GM23338 (cell line): ENCODE measurements at regions not wholly inside any gene's neighbourhood (a gene's known extent, or its start where the extent isn't known, plus 50 kb on each side); places are given as distances from the start of the nearest gene placed in this dataset.
A peak's percentile ranks its signal among the peaks of the same experiment; 100 is the strongest.

Experiments
- ATAC-seq: fragments of 200-7000 bp; cut with Tn5 transposase; 3 replicates; pipeline ENCODE4 v1.9.1; 2020
- DNase-seq: peaks from one replicate; pipeline ENCODE4 v3.0.0-alpha.2; 2015; ENCODE audit warnings: low spot score
- H2AFZ ChIP-seq: fragments of 200-600 bp; sonication (generic); 2 replicates; pipeline ENCODE4 v1.8.0; 2016; ENCODE audit warnings: antibody characterized with exemption, mild to moderate bottlenecking, moderate library complexity
- H3F3A ChIP-seq: fragments of 200-600 bp; sonication (generic); replicated peaks from 2 replicates; pipeline ENCODE4 v1.8.0; 2017; ENCODE audit warnings: antibody characterized with exemption, mixed run types, low read depth
- H3K27ac ChIP-seq: fragments of 200-600 bp; sonication (generic); 2 replicates; pipeline ENCODE4 v1.6.1; 2016; ENCODE audit warnings: low read depth
- H3K27me3 ChIP-seq: fragments of 200-600 bp; sonication (generic); 2 replicates; pipeline ENCODE4 v1.8.0; 2016; ENCODE audit warnings: mild to moderate bottlenecking, mixed run types, moderate library complexity; ENCODE audit not compliant: insufficient read depth
- H3K36me3 ChIP-seq: fragments of 200-600 bp; sonication (generic); 2 replicates; pipeline ENCODE4 v1.8.0; 2016; ENCODE audit warnings: mild to moderate bottlenecking; ENCODE audit not compliant: insufficient read depth
- H3K4me1 ChIP-seq: fragments of 200-600 bp; sonication (generic); 2 replicates; pipeline ENCODE4 v1.8.0; 2016; ENCODE audit warnings: mild to moderate bottlenecking, moderate library complexity; ENCODE audit not compliant: insufficient read depth
- H3K4me2 ChIP-seq: fragments of 200-600 bp; sonication (generic); 2 replicates; pipeline ENCODE4 v1.7.1; 2017; ENCODE audit warnings: mixed run types
- H3K4me3 ChIP-seq: fragments of 200-600 bp; sonication (generic); 2 replicates; pipeline ENCODE4 v1.6.1; 2016; ENCODE audit warnings: mixed run types
- H3K79me2 ChIP-seq: fragments of 200-600 bp; sonication (generic); replicated peaks from 2 replicates; pipeline ENCODE4 v1.8.0; 2017; ENCODE audit warnings: mild to moderate bottlenecking; ENCODE audit not compliant: insufficient read depth
- H3K9me2 ChIP-seq: fragments of 200-600 bp; sonication (generic); 2 replicates; pipeline ENCODE4 v1.8.0; 2017; ENCODE audit not compliant: insufficient read depth
- H4K20me1 ChIP-seq: fragments of 200-600 bp; sonication (generic); replicated peaks from 2 replicates; pipeline ENCODE4 v1.8.0; 2017; ENCODE audit warnings: mild to moderate bottlenecking; ENCODE audit not compliant: insufficient read depth
- H3K27ac Mint-ChIP-seq: 2 replicates; pipeline ENCODE4 v1.8.0; 2020; ENCODE audit warnings: inconsistent platforms, mild to moderate bottlenecking, moderate library complexity, mixed read lengths
- H3K27me3 Mint-ChIP-seq: 3 replicates; pipeline ENCODE4 v1.8.0; 2022; ENCODE audit warnings: low read depth, mild to moderate bottlenecking, moderate library complexity, mixed read lengths, inconsistent platforms; ENCODE audit not compliant: insufficient read depth, poor library complexity
- H3K36me3 Mint-ChIP-seq: 3 replicates; pipeline ENCODE4 v1.8.0; 2021; ENCODE audit warnings: low read depth, mild to moderate bottlenecking, inconsistent platforms, moderate library complexity, mixed read lengths
- H3K4me1 Mint-ChIP-seq: 3 replicates; pipeline ENCODE4 v1.8.0; 2020; ENCODE audit warnings: mild to moderate bottlenecking, inconsistent platforms, mixed read lengths
- H3K4me3 Mint-ChIP-seq: 3 replicates; pipeline ENCODE4 v1.8.0; 2021; ENCODE audit warnings: moderate library complexity, mild to moderate bottlenecking, inconsistent platforms, mixed read lengths
- H3K9me3 Mint-ChIP-seq: 3 replicates; pipeline ENCODE4 v1.8.0; 2020; ENCODE audit warnings: moderate library complexity, mild to moderate bottlenecking, inconsistent platforms, mixed read lengths
- CREB1 ChIP-seq: fragments of 250-450 bp; sonication (Bioruptor Pico); IDR thresholded peaks from 2 replicates; pipeline ENCODE4 v1.5.0; 2020; ENCODE audit warnings: low read depth, mild to moderate bottlenecking, moderate library complexity
- EZH2 ChIP-seq: fragments of 200-600 bp; sonication (generic); IDR thresholded peaks from one replicate; pipeline ENCODE4 v1.8.0; 2017; ENCODE audit warnings: antibody characterized with exemption, mild to moderate bottlenecking, low read depth; ENCODE audit not compliant: unreplicated experiment
- EZH2phosphoT487 ChIP-seq: fragments of 200-600 bp; sonication (generic); IDR thresholded peaks from one replicate; pipeline ENCODE4 v1.8.1; 2018; ENCODE audit warnings: antibody characterized with exemption; ENCODE audit not compliant: unreplicated experiment
- NANOG ChIP-seq: IDR thresholded peaks from 2 replicates; pipeline ENCODE4 v1.6.1; 2016; ENCODE audit warnings: antibody characterized with exemption, borderline replicate concordance
- POLR2AphosphoS5 ChIP-seq: IDR thresholded peaks from 2 replicates; pipeline ENCODE4 v1.6.1; 2016; ENCODE audit warnings: antibody characterized with exemption, low read depth
- STAT1 ChIP-seq: IDR thresholded peaks from one replicate; pipeline ENCODE4 v1.6.1; 2016; ENCODE audit warnings: antibody characterized with exemption; ENCODE audit not compliant: unreplicated experiment
- ZNF114 ChIP-seq: fragments of 250-450 bp; sonication (Bioruptor Pico); IDR thresholded peaks from 2 replicates; pipeline ENCODE4 v1.5.0; 2020; ENCODE audit warnings: mild to moderate bottlenecking, moderate library complexity
- TF ChIP-seq, protein P1 (sequence below): IDR thresholded peaks from 2 replicates; pipeline ENCODE4 v1.6.1; 2016; ENCODE audit warnings: antibody characterized with exemption
- TF ChIP-seq, protein P2 (sequence below), 2 experiments: fragments of 200-600 bp in 1 of 2; sonication (generic) in 1 of 2; conservative IDR thresholded peaks; 2 replicates each; pipeline versions ENCODE4 v1.5.1 to v1.6.1; 2016 to 2017; ENCODE audit warnings: antibody characterized with exemption in 2 of 2, low read depth in 2 of 2, mild to moderate bottlenecking in 2 of 2, moderate library complexity in 1 of 2

DNA sequence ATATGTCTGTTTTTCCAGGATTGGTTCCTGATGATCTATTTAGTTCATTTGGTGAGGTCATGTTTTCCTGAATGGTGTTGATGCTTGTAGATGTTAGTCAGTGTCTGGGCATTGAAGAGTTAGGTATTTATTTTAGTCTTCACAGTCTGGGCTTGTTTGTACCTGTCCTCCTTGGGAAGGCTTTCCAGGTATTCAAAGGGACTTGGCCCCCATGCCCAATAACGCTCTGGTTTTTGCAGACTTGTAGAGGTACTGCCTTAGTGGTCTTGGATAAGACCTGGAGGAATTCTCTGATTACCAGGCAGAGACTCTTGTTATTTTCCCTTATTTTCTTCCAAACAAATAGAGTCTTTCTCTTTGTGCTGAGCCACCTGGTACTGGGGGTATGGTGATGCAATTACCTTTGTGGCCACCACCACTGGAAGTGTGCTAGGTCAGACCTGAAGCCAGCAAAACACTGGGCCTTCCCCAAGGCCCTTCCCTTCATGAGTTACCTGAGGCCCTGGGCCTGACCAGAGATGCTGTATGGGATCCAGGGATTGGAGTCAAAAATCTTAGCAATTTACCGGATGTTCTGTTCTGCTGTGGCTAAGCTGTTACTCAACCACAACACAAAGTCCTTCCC is 63.3 kb upstream of the RXFP1 start:
- ATAC-seq (no peak), DNase-seq (no peak)
- H3K4me3 ChIP-seq, result no peak overlapping the region
- H3K4me2 ChIP-seq, result no peak overlapping the region
- H3K27ac ChIP-seq, result no peak overlapping the region
- no peaks in the 10 kb centered on the region for H3K27me3 ChIP-seq
- Mint-ChIP-seq H3K36me3 (no peaks in the 10 kb centered on the region), H3K4me3 (no peak overlapping the region), H3K27me3 (no peaks in the 10 kb centered on the region), H3K9me3 (no peaks in the 10 kb centered on the region), H3K4me1 (no peaks in the 10 kb centered on the region), H3K27ac (no peak overlapping the region)
- no peak for TF ChIP-seq POLR2AphosphoS5
- no peak for TF ChIP-seq STAT1
- TF ChIP-seq, protein P1, sequence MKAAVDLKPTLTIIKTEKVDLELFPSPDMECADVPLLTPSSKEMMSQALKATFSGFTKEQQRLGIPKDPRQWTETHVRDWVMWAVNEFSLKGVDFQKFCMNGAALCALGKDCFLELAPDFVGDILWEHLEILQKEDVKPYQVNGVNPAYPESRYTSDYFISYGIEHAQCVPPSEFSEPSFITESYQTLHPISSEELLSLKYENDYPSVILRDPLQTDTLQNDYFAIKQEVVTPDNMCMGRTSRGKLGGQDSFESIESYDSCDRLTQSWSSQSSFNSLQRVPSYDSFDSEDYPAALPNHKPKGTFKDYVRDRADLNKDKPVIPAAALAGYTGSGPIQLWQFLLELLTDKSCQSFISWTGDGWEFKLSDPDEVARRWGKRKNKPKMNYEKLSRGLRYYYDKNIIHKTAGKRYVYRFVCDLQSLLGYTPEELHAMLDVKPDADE, result no peak
- no peak for TF ChIP-seq EZH2
- no peak for TF ChIP-seq CREB1
- TF ChIP-seq NANOG, result no peak
- no peak for TF ChIP-seq EZH2phosphoT487
- TF ChIP-seq ZNF114 (CRISPR knock-in tag), result no peak
- H3K4me1 ChIP-seq, result no peaks in the 10 kb centered on the region
- peaks cover 6% of the 10 kb centered on the region for H3K9me2 ChIP-seq
- H3K79me2 ChIP-seq, result no peaks in the 10 kb centered on the region
- no peaks in the 10 kb centered on the region for H3K36me3 ChIP-seq
- no peaks in the 10 kb centered on the region for H3F3A ChIP-seq
- no peaks in the 10 kb centered on the region for H4K20me1 ChIP-seq
- peak overlapping the region; percentile 61; the same call in 1 of the 2 replicates for H2AFZ ChIP-seq

DNA sequence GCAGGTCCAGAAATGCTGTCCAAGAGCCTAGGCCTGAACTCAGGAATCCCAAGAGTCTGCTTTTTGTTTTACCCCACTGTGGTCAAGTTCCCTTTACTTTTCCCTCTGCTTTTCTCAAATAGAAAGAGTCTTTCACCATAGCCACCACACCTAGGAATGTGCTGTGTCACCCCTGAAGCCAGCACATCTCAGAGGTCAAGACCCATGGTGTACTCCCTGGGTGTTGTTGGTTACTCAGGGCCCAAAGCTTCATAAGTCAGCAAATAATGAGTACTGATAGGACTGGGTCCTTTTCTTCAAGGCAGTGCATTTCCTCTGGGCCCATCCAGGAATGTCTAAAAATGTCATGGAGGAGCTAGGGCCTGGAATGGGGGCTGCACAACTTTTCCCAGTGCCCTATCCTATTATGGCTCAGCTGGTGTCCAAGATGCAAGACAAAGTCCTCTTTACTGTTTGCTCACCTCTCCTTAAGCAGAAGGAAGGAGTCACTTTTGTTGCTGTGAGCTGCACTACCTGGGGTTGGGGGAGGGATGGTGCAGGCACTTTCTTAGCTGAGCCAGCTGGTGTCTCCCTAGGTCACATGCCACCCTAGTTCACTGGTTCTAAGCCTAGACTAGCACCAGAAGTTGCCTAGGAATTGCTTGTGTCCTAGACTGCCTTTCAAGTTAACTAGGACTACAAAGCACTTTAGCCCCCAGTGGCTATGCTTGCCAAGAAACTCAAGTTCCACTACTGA is 62.4 kb upstream of the RXFP1 start:
- Histone ChIP-seq H3K4me1 (no peaks in the 10 kb centered on the region), H3K4me2 (no peak overlapping the region), H3K4me3 (no peak overlapping the region), H3F3A (no peaks in the 10 kb centered on the region), H3K27ac (no peak overlapping the region), H3K27me3 (no peaks in the 10 kb centered on the region), H3K79me2 (no peaks in the 10 kb centered on the region), H2AFZ (no peak overlapping the region; the same call in 1 of the 2 replicates), H4K20me1 (no peaks in the 10 kb centered on the region), H3K36me3 (no peaks in the 10 kb centered on the region), H3K9me2 (peaks cover 6% of the 10 kb centered on the region)
- TF ChIP-seq STAT1 (no peak), CREB1 (no peak)
- TF ChIP-seq, protein P2, sequence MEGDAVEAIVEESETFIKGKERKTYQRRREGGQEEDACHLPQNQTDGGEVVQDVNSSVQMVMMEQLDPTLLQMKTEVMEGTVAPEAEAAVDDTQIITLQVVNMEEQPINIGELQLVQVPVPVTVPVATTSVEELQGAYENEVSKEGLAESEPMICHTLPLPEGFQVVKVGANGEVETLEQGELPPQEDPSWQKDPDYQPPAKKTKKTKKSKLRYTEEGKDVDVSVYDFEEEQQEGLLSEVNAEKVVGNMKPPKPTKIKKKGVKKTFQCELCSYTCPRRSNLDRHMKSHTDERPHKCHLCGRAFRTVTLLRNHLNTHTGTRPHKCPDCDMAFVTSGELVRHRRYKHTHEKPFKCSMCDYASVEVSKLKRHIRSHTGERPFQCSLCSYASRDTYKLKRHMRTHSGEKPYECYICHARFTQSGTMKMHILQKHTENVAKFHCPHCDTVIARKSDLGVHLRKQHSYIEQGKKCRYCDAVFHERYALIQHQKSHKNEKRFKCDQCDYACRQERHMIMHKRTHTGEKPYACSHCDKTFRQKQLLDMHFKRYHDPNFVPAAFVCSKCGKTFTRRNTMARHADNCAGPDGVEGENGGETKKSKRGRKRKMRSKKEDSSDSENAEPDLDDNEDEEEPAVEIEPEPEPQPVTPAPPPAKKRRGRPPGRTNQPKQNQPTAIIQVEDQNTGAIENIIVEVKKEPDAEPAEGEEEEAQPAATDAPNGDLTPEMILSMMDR (conservative IDR thresholded peaks at IDR 0.05; ENCODE audit: low read depth in 2 of 2), result peak in 1 of 2 experiments; percentile 28; a peak in 1 of 4 replicates
- no peak overlapping the region for H3K27ac Mint-ChIP-seq
- H3K27me3 Mint-ChIP-seq, result no peaks in the 10 kb centered on the region
- DNase-seq (peak; percentile 8), ATAC-seq (peak; percentile 48)
- no peaks in the 10 kb centered on the region for H3K4me1 Mint-ChIP-seq
- no peaks in the 10 kb centered on the region for H3K9me3 Mint-ChIP-seq
- no peak overlapping the region for H3K4me3 Mint-ChIP-seq
- H3K36me3 Mint-ChIP-seq, result no peaks in the 10 kb centered on the region
